ENCODE measurements at regions not wholly inside any gene's neighbourhood (a gene's known extent, or its start where the extent isn't known, plus 50 kb on each side); places are given as distances from the start of the nearest gene placed in this dataset.

- ChIA-PET CTCF (ENCODE audit: low intra/inter-chr PET ratio, low total read pairs) (no interaction called here), POLR2A (no interaction called here)
- H3K9ac ChIP-seq (ENCODE audit: insufficient read depth, low read depth, low read length), result no peak overlapping the region
- no peak overlapping the region for H3K27ac ChIP-seq (ENCODE audit: extremely low read length, insufficient read depth, low read length)
- H3K9me3 ChIP-seq (ENCODE audit: low read length), result no peaks in the 10 kb centered on the region
- no peaks in the 10 kb centered on the region for H4K20me1 ChIP-seq (ENCODE audit: insufficient read depth, low read length)
- FAIRE-seq, result no peak
- ATAC-seq, result no peak
- no TSS peak for BruUV-seq (replicated peaks)
- WGBS (ENCODE audit: low lambda C conversion rate), result 66% methylated on average over 2 of the region's 2 CpGs
- intact Hi-C loops (cut with micrococcal nuclease; ENCODE audit: unreplicated experiment), result no loop called here
- H3K36me3 ChIP-seq (replicated peaks in 1 of 2; ENCODE audit: control insufficient read depth in 1 of 2, insufficient read depth in 2 of 2, low read length in 2 of 2), result no peaks in the 10 kb centered on the region
- H3K4me3 ChIP-seq (replicated peaks in 1 of 3; ENCODE audit: insufficient read depth in 1 of 3, low read depth in 2 of 3, low read length in 3 of 3), result no peak overlapping the region
- no peak overlapping the region for H3K4me2 ChIP-seq (ENCODE audit: low read depth, low read length)
- TF ChIP-seq LBX2 (CRISPR knock-in tag; IDR thresholded peaks at IDR 0.05; ENCODE audit: borderline replicate concordance), result no peak
- no peak for TF ChIP-seq UBTF (CRISPR knock-in tag; IDR thresholded peaks at IDR 0.05)
- no peak for TF ChIP-seq SOX5 (CRISPR knock-in tag; IDR thresholded peaks at IDR 0.05; ENCODE audit: borderline replicate concordance)
- peak; percentile 76 for TF ChIP-seq MAFF (IDR thresholded peaks at IDR 0.05; ENCODE audit: low read depth, low read length)
- no peak for TF ChIP-seq ZNF350 (CRISPR knock-in tag; IDR thresholded peaks at IDR 0.05; ENCODE audit: borderline replicate concordance, low read depth)
- TF ChIP-seq MAFK (conservative IDR thresholded peaks at IDR 0.05 in 1 of 2, IDR thresholded peaks at IDR 0.05 in 1 of 2; ENCODE audit: low read length in 2 of 2), result peak; percentile 75 to 83
- H3K4me1 ChIP-seq (ENCODE audit: insufficient read depth, low read length), result peaks cover under 1% of the 10 kb centered on the region; the same call in 1 of the 2 replicates
- no peak for DNase-seq (ENCODE audit: low spot score)
- no peaks in the 10 kb centered on the region for H3K27me3 ChIP-seq (ENCODE audit: control insufficient read depth in 1 of 2, insufficient read depth in 2 of 2, low read length in 2 of 2)
- H2AFZ ChIP-seq (ENCODE audit: low read length), result no peak overlapping the region
- H3K79me2 ChIP-seq (ENCODE audit: insufficient read depth, low read length), result no peaks in the 10 kb centered on the region
- in situ Hi-C loops (cut with HindIII; ENCODE audit: extremely low pct_ligation_motif_present, low pct_unique_long_range_greater_than_20kb), result no loop called here
Measured at GRCh38 chr20:7708782-7709181, 231.5 kb downstream of the HAO1 start.

GRCh38 chr20:7710440-7710839 lies 229.8 kb downstream of the HAO1 start:
- no peak for ATAC-seq
- no peak for DNase-seq (ENCODE audit: low spot score)
- Histone ChIP-seq H2AFZ (ENCODE audit: low read length) (no peak overlapping the region), H3K4me3 (replicated peaks in 1 of 3; ENCODE audit: insufficient read depth in 1 of 3, low read depth in 2 of 3, low read length in 3 of 3) (no peak overlapping the region), H4K20me1 (ENCODE audit: insufficient read depth, low read length) (no peaks in the 10 kb centered on the region), H3K27me3 (ENCODE audit: control insufficient read depth in 1 of 2, insufficient read depth in 2 of 2, low read length in 2 of 2) (no peaks in the 10 kb centered on the region), H3K79me2 (ENCODE audit: insufficient read depth, low read length) (no peaks in the 10 kb centered on the region), H3K9ac (ENCODE audit: insufficient read depth, low read depth, low read length) (no peak overlapping the region), H3K36me3 (replicated peaks in 1 of 2; ENCODE audit: control insufficient read depth in 1 of 2, insufficient read depth in 2 of 2, low read length in 2 of 2) (no peaks in the 10 kb centered on the region), H3K4me1 (ENCODE audit: insufficient read depth, low read length) (peaks cover 17% of the 10 kb centered on the region), H3K9me3 (ENCODE audit: low read length) (no peaks in the 10 kb centered on the region), H3K4me2 (ENCODE audit: low read depth, low read length) (no peak overlapping the region), H3K27ac (ENCODE audit: extremely low read length, insufficient read depth, low read length) (no peak overlapping the region)
- WGBS (ENCODE audit: low lambda C conversion rate), result 40% methylated on average over 8 of the region's 8 CpGs
- CTCF ChIA-PET (ENCODE audit: low intra/inter-chr PET ratio, low total read pairs), result no interaction called here
- intact Hi-C loops (cut with micrococcal nuclease; ENCODE audit: unreplicated experiment), result loop anchor here (10.0 kb wide), 1 partner anchor 194 kb away; no protein-coding TSS in a partner anchor
- POLR2A ChIA-PET, result no interaction called here
- no TSS peak for BruUV-seq (replicated peaks)
- FAIRE-seq, result no peak
- in situ Hi-C loops (cut with HindIII; ENCODE audit: extremely low pct_ligation_motif_present, low pct_unique_long_range_greater_than_20kb), result no loop called here
- TF ChIP-seq CCDC6 (CRISPR knock-in tag; IDR thresholded peaks at IDR 0.05) (no peak), PRMT3 (CRISPR knock-in tag; IDR thresholded peaks at IDR 0.05; ENCODE audit: borderline replicate concordance, low read depth) (no peak), SP2 (CRISPR knock-in tag; IDR thresholded peaks at IDR 0.05) (no peak), SAP130 (CRISPR knock-in tag; IDR thresholded peaks at IDR 0.05; ENCODE audit: low read depth) (no peak), ZNF33B (CRISPR knock-in tag; IDR thresholded peaks at IDR 0.05) (no peak), ZNF550 (CRISPR knock-in tag; IDR thresholded peaks at IDR 0.05; ENCODE audit: borderline replicate concordance) (no peak), ZNF629 (CRISPR knock-in tag; conservative IDR thresholded peaks at IDR 0.05) (no peak), HOXA5 (CRISPR knock-in tag; IDR thresholded peaks at IDR 0.05) (no peak)
